Renal pelvis (tissue), 1 donor: ENCODE measurements at regions not wholly inside any gene's neighbourhood (a gene's known extent, or its start where the extent isn't known, plus 50 kb on each side); places are given as distances from the start of the nearest gene placed in this dataset.

Source experiments
- DNase-seq: peaks from one replicate; pipeline ENCODE4 v3.0.0-alpha.2; 2013

DNA sequence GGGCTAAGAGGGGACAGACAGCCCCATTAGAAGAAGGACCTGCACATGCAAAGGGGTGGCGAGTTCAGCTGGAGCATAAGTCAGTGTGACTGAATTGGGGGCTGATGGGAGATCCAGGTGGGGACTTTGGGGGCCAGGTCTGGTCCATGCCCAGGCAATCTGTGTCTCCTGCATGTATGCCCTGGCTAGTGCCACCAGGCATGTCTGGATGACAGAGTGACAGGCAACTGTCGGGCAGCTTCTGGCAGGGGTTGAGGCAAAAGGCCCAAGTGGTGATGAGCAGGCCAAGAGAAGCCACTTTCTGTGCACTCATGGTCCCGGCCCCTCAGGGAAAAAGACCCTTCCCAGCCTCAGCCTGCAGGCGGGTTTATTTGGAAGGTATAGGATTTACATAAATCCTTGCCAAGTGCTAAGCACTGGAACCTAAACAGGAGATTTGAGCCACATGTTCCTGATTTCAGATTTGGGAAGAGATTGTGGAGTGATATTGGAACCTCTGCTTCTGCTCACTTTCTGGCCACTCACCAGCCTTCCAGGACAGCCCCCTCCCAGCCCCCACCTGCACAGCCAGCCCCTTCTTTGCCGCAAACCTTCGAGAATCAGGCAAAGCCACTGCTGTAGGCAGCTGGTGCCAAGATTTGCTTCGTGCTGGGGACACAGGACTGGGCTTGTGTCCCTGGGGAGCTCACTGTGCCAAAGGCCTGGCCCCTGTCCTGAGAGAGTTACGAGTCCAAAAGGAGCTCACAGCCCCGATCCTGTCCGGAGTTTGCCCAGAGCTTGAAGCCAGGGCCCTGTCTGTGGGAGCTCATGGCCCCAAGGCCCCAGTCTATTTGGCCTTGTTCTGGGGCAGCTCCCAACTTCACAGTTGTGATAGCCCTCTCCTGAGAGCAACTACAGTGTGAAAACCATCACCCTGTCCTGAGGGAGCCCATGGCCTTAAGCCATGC is 232.5 kb upstream of the RTL1 start:
- no peak for DNase-seq

GRCh38 chr14:101137234-101137633 is 233.7 kb upstream of the RTL1 start:
- no peak for DNase-seq

DNA sequence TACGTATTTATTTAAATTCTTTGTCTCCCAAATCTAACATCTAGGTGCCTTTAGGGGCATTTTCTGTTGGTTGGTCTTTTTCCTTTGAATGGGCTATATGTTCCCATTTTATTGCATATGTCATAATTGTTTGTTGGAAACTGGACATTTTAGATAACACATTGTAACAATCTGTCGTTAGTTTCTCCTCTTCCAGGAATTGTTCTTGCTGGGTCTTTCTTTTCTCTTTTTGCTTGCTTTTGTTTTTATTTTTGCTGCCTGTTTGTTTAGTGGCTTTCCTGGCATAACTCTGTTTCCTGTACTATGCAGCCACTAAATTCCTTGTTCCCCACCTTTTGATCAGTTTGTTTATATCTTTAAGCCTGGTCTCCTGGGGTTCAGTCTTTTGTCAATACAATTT is 244.3 kb upstream of the RTL1 start:
- no peak for DNase-seq

- no peak for DNase-seq
These were observed 246.6 kb upstream of the RTL1 start for GRCh38 chr14:101150039-101150610.

DNA sequence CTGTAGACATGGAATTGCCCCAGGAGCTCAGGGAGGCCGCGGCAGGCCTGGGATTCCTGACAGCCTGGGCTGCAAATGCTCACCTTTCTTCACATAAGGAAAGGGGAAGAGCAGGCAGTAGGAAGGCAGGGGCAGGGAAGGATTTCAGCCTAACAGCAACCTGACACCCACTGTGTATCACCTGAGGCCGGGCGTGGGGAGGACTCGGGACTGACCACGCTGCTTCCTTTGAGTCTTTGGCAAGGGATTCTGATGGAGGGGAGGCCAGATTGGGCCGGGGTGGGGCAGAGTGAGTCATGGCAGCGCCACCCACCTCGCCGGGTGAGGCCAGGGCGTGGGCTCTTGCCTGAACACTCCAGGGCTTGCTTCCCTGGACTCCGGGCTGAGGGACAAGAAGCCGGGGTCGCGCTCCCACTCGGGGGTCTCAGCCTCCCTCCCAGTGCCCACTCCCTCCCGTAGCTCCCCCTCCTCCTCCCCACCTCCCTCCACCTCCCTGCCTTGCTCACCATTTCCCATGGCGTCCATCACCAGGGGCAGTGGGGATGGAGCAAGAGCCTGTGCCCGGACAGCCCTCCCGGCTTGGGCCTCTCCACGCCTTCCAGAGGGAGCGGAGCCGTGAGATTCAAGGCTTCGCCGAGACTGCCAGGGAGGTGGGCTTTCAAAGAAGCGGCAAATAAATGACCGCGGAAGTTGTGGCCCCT is 247.9 kb upstream of the RTL1 start:
- no peak for DNase-seq

DNA sequence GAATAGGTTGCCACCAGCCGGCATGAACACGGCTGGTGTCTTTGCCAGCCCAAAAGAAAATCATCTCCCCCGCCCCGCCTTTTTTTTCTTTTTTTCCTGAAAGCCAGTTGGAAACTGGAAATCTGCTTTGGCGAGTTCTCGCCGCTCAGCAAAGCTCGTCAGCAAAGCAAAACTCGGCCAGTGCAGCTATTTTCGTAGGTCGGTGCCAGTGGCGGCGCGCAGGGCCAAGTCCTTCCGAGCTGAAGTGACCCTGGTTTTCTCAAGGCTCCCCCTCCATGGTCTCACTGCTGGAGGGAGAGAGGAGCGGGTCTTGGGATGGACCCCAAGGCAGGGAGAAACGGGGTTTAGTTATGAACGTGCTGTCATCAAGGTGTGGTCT is 248.4 kb upstream of the RTL1 start:
- no peak for DNase-seq

GRCh38 chr14:101152855-101153254 is 249.3 kb upstream of the RTL1 start:
- no peak for DNase-seq

GRCh38 chr14:101153691-101154090 is 250.2 kb upstream of the RTL1 start:
- no peak for DNase-seq

GRCh38 chr14:101155575-101155974 is 252.1 kb upstream of the RTL1 start:
- DNase-seq = no peak

DNA sequence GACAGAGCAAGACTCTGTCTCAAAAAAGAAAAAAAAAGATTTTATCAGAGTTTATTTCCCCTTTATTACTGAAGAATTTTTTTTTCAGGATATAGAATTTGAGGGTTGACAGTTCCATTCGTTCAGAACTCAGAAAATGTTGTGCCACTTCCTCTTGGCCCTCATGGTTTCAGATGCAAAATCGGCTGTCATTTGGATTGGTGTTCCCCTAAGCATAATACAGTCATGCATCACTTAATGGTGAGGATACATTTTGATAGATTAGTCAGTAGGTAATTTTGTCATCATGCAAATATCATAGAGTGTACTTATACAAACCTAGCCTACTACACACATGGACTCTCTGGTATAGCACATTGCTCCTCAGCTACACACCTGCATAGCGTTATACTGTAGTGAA is 263.9 kb upstream of the RTL1 start:
- DNase-seq = no peak

- no peak for DNase-seq
These were observed 265.7 kb upstream of the RTL1 start for GRCh38 chr14:101169267-101169666.

- DNase-seq = no peak
These were observed 268.1 kb upstream of the RTL1 start for GRCh38 chr14:101171650-101172049.

DNA sequence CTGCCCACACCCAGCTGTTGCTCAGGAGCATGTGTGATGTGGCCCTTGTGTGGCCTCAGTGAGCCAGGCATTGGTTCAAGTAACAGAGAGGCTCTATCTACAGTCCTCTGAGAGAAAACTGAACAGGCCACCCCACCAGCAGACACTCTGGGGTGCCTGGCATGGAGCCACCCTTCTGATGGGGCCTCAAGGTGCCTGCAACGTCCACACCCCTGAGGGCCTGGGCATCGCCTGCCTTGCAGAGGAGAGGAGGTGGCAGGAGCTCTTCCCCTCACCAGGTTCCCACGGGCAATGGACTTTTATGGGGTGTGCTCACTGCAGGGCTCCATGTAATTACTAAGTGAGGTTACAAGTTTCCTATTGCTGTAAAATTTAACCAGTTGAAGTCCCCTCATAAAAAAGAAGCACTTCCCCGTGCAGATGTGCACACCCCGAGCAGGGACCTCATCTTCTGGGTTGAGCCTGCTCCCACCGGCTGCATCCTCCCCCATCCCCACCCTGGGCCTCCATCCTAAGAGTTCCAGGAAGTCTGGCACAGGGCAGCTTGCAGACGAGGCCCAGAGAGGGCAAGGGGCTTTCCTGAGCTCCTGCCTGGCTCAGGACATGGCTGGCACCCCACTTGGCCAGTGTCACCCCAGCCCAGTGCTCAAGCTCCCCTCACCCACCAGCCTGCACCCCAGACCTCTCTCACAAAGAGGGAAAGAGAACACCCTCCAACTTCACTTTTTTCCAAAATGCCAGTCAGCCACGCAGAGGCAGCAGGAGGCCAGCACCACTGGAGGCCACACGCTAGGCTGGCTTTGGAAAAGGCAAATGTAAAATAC is 270.4 kb upstream of the RTL1 start:
- DNase-seq = no peak

DNA sequence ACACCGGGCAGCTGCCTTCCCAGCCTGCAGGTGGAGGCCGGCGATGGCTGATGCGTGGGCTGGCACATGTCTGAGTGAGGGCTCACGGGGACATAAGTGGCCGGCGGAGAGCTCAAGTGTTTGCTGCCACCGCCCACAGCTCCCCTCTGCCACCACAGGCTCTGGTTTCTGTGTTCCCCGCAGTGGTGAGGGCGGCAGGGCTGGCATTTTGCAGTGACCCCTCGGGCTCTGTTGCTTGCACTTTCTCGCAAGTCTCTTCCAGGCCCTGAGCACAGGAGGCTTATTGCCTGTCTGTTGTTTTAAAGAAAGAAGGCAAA is 271.0 kb upstream of the RTL1 start:
- no peak for DNase-seq

DNA sequence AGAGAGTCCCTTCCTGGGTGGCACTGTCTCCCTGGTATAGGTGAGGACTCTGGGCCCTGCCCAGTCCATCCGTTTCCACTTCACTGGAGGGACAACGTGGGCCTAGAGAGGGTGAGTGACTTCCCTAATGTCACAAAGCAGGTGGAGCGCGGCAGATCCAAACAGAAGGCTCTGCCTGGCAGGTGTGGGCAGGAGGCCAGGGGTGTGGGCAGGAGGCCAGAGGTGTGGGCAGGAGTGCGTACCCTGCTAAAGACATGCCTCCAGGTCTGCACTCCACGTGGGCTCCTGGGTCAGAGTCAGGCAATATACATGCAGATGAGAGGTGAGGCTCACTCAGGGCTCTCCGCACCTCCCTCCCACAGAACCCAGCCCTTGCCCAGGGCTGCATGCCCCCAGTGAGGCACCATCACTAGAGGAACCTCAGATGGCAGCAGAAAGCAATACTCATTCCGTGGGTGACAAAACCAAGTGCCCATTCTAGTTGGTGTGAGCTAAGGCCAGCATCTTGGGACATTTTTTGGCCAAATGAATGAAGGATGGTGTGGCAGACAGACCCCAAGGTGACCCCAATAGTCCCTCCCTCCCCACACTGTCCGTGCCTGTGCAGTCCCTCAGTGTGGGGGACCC is 271.6 kb upstream of the RTL1 start:
- DNase-seq = no peak

DNA sequence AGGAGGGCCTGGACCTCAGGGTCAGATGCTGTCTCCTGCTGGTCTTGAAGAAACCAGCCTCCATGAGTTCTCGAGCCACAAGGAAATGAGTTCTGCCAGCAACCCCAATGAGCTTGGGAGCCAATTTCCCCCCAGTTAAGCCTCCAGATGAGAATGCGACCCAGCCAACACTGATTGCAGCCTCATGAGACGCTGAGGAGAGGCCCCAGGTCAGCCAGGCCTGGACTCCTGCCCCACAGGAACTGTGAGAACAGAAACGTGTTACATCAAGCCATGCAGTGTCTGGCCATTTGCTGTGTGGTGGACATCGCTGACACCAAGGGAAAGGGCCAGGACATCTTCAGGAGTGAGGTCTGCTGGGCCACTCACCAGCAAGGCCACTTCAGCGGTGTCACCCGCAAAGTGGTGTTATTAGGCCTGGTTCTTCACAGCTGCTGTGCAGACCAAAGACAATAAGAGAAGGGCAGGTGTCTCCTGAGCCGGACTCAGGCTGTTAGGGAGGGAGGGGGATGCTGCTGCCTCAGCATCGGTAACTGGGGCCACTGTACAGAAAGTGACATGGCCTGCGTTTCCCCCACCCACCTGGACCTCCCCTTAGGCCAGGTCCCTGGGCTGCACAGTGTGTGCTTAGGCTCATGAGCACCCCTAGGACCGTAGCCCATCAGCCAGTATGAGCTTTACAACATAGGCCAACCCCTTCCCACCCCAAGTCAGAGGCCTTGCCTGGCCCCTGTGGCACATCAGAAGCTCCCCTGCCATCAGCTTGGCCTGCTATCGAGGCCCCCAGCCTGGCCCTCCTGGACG is 272.4 kb upstream of the RTL1 start:
- no peak for DNase-seq

DNA sequence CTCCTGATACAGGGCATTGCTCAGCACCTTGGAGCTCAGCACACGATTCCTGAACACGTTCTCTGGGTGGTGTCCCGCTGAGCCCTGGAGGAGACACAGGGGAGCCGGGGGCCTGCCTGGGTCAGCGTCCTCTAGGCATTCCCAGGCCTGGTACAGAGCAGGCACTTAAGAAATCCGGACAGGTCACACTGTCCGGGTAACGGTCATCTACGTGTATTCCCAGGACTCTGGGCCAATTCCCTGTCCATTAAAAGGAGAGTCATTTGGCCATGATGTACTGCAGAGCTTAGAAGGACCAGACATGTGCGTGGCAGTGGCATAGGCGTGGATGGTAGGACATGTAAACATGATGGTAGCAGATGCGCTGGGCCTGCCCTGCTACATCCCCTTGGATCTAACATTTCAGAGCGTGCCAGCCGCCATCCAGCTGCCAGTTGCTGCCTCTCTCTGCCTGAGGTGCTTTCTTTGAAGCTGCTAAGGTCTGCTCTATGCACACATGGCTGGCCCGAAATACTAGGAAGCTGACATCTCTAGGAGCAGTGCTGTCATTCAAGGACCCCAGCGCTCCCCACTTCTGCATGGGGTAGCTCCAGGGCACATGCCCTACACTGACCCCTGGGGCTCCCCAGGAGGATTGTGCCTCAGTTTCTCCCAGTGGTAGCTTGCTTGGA is 273.1 kb upstream of the RTL1 start:
- no peak for DNase-seq

- DNase-seq = peak; percentile 60
These were observed 273.9 kb upstream of the RTL1 start for GRCh38 chr14:101177301-101177971.

- DNase-seq = no peak
These were observed 274.9 kb upstream of the RTL1 start for GRCh38 chr14:101178184-101179072.
